GM12878 (cell line): ENCODE measurements at regions not wholly inside any gene's neighbourhood (a gene's known extent, or its start where the extent isn't known, plus 50 kb on each side); places are given as distances from the start of the nearest gene placed in this dataset.

Experiments
- ATAC-seq: fragments of 200-7000 bp; cut with Tn5 transposase; 3 replicates; pipeline ENCODE4 v1.9.1; 2020; ENCODE audit warnings: mild to moderate bottlenecking, moderate library complexity
- BruUV-seq: library from RNA; stranded (reverse); fragments of 400-500 nt; replicated peaks from 2 replicates; lab custom pipeline; 2021; lab: Mats Ljungman, UMichigan
- CTCF ChIA-PET: fragments of 300-600 bp; sonication (Branson Sonifier 250); formaldehyde crosslinking; extraction: SDS; loops from one replicate; lab custom pipeline; 2021; ENCODE audit warnings: inconsistent platforms; lab: Yijun Ruan, JAX
- POLR2A ChIA-PET: fragments of 350-600 bp; formaldehyde crosslinking; extraction: SDS; loops from one replicate; lab custom pipeline; 2021; ENCODE audit warnings: inconsistent platforms; lab: Charles Lee
- RAD21 ChIA-PET: fragments of 300-600 bp; sonication (Branson Sonifier 250); formaldehyde crosslinking; loops from one replicate; lab custom pipeline; 2023; ENCODE audit warnings: antibody characterized with exemption; ENCODE audit not compliant: unreplicated experiment; lab: Charles Lee
- SMC1A ChIA-PET: fragments of 300-600 bp; sonication (Branson Sonifier 250); formaldehyde crosslinking; loops from one replicate; lab custom pipeline; 2023; ENCODE audit not compliant: unreplicated experiment, uncharacterized antibody; lab: Charles Lee
- DNase-seq: peaks from one replicate; pipeline ENCODE4 v3.0.0-alpha.2; 2011; ENCODE audit warnings: low read depth, low spot score
- FAIRE-seq: peaks from 3 replicates; lab custom pipeline; 2011; peaks lifted over from hg19 to GRCh38; lab: Jason Lieb, UNC
- H2AFZ ChIP-seq: 2 replicates; pipeline ENCODE4 v1.6.0; 2011; ENCODE audit warnings: low read depth, low read length, control low read depth; ENCODE audit not compliant: control insufficient read depth
- H3K27ac ChIP-seq: 2 replicates; pipeline ENCODE4 v1.5.1; 2011; ENCODE audit warnings: control low read depth; ENCODE audit not compliant: control insufficient read depth, insufficient read depth
- H3K27me3 ChIP-seq, 2 experiments: replicated peaks in 1 of 2; 2 replicates each; pipeline versions ENCODE4 v1.6.0 to v1.6.1; 2011; ENCODE audit warnings: low read length in 1 of 2; ENCODE audit not compliant: control insufficient read depth in 2 of 2, insufficient read depth in 2 of 2
- H3K36me3 ChIP-seq, 2 experiments: 2 replicates each; pipeline ENCODE4 v1.5.1; 2011; ENCODE audit warnings: low read length in 1 of 2; ENCODE audit not compliant: control insufficient read depth in 2 of 2, insufficient read depth in 2 of 2
- H3K4me1 ChIP-seq: 2 replicates; pipeline ENCODE4 v1.6.1; 2011; ENCODE audit warnings: mild to moderate bottlenecking, low read length, moderate library complexity, mixed read lengths; ENCODE audit not compliant: control insufficient read depth, insufficient read depth
- H3K4me2 ChIP-seq: 2 replicates; pipeline ENCODE4 v1.6.0; 2011; ENCODE audit warnings: control low read depth; ENCODE audit not compliant: control insufficient read depth, insufficient read depth
- H3K4me3 ChIP-seq: fragments of 200-600 bp; sonication (generic); 2 replicates; pipeline ENCODE4 v1.5.1; 2016
- H3K79me2 ChIP-seq: 2 replicates; pipeline ENCODE4 v1.6.0; 2011; ENCODE audit warnings: low read length; ENCODE audit not compliant: control insufficient read depth, insufficient read depth
- H3K9ac ChIP-seq: 2 replicates; pipeline ENCODE4 v1.8.0; 2011; ENCODE audit warnings: low read length, control low read depth, mixed read lengths; ENCODE audit not compliant: control insufficient read depth, insufficient read depth
- H3K9me3 ChIP-seq: replicated peaks from 3 replicates; pipeline ENCODE4 v1.5.1; 2011; ENCODE audit warnings: mild to moderate bottlenecking, low read length; ENCODE audit not compliant: control insufficient read depth, insufficient read depth
- H4K20me1 ChIP-seq: 2 replicates; pipeline ENCODE4 v1.6.0; 2011; ENCODE audit not compliant: control insufficient read depth, insufficient read depth
- BCL3 ChIP-seq: IDR thresholded peaks from 2 replicates; pipeline ENCODE4 v1.6.1; 2011; ENCODE audit warnings: borderline replicate concordance, low read depth, mild to moderate bottlenecking, moderate library complexity, low read length; ENCODE audit not compliant: insufficient read depth, poor library complexity, severe bottlenecking
- EGR1 ChIP-seq, 2 experiments: IDR thresholded peaks; 1 replicate in 1 of 2; 2 replicates in 1 of 2; pipeline ENCODE4 v1.6.1; 2011 to 2012; ENCODE audit warnings: low read depth in 2 of 2, low read length in 2 of 2, borderline replicate concordance in 1 of 2, mild to moderate bottlenecking in 1 of 2, moderate library complexity in 1 of 2
- IKZF2 ChIP-seq, 2 experiments: fragments of 450-650 bp; IDR thresholded peaks; 2 replicates each; pipeline ENCODE4 v1.6.1; 2017; ENCODE audit warnings: mild to moderate bottlenecking in 2 of 2, moderate library complexity in 2 of 2
- MTA2 ChIP-seq: fragments of 450-650 bp; IDR thresholded peaks from 2 replicates; pipeline ENCODE4 v1.6.1; 2016; ENCODE audit warnings: low read depth, mild to moderate bottlenecking, moderate library complexity
- PKNOX1 ChIP-seq: fragments of 450-650 bp; IDR thresholded peaks from 2 replicates; pipeline ENCODE4 v1.6.1; 2016; ENCODE audit warnings: mild to moderate bottlenecking
- RCOR1 ChIP-seq: conservative IDR thresholded peaks from 2 replicates; pipeline ENCODE4 v1.6.1; 2012; ENCODE audit warnings: low read depth, low read length, improper control_type of control experiment
- SIX5 ChIP-seq: IDR thresholded peaks from 2 replicates; pipeline ENCODE4 v1.6.1; 2011; ENCODE audit warnings: mild to moderate bottlenecking, low read depth, low read length, moderate library complexity; ENCODE audit not compliant: severe bottlenecking
- TARDBP ChIP-seq: IDR thresholded peaks from 2 replicates; pipeline ENCODE4 v1.6.1; 2016; ENCODE audit warnings: borderline replicate concordance
- WGBS: methylation state at CpG from one replicate; pipeline ENCODE4 v1.1.6; 2016; ENCODE audit warnings: low lambda C conversion rate; ENCODE audit not compliant: insufficient replicate concordance, insufficient coverage; ENCODE audit errors: missing lambda C conversion rate; 5-methylcytosine and 5-hydroxymethylcytosine counted together
- in situ Hi-C: fragments of 300-500 bp; cut with MboI; formaldehyde crosslinking; loops from 9 replicates; pipeline ENCODE4 v1.14.3; 2018; ENCODE audit warnings: mixed read lengths
- intact Hi-C: fragments of 100-400 bp; cut with micrococcal nuclease; formaldehyde crosslinking; loops from one replicate; pipeline ENCODE4 v1.14.2; 2022; ENCODE audit not compliant: unreplicated experiment

GRCh38 chr1:79797487-79797886 is 791.0 kb upstream of the ADGRL4 start:
- H3K27ac ChIP-seq, result no peak overlapping the region
- no peaks in the 10 kb centered on the region for H3K79me2 ChIP-seq
- DNase-seq, result no peak
- H3K9ac ChIP-seq, result no peak overlapping the region
- BruUV-seq, result no TSS peak
- intact Hi-C loops, result no loop called here
- ChIA-PET RAD21 (no interaction called here), SMC1A (no interaction called here), POLR2A (no interaction called here), CTCF (no interaction called here)
- H3K4me2 ChIP-seq, result no peak overlapping the region
- no peak for TF ChIP-seq BCL3
- no peak for TF ChIP-seq SIX5
- TF ChIP-seq TARDBP, result no peak
- no peak for TF ChIP-seq MTA2
- TF ChIP-seq IKZF2 (IDR thresholded peaks at IDR 0.05), result no peak
- TF ChIP-seq PKNOX1, result no peak
- no peak for TF ChIP-seq EGR1 (IDR thresholded peaks at IDR 0.05; ENCODE audit: borderline replicate concordance in 1 of 2, low read depth in 2 of 2, low read length in 2 of 2)
- TF ChIP-seq RCOR1, result no peak
- H4K20me1 ChIP-seq, result no peaks in the 10 kb centered on the region
- no peaks in the 10 kb centered on the region for H3K27me3 ChIP-seq
- no peak overlapping the region for H2AFZ ChIP-seq
- in situ Hi-C loops, result no loop called here
- ATAC-seq, result no peak
- 78% methylated on average over 3 of the region's 3 CpGs for WGBS
- H3K9me3 ChIP-seq, result no peaks in the 10 kb centered on the region
- H3K4me1 ChIP-seq, result no peaks in the 10 kb centered on the region
- no peak for FAIRE-seq
- H3K4me3 ChIP-seq, result no peak overlapping the region
- no peaks in the 10 kb centered on the region for H3K36me3 ChIP-seq
